BJ (cell line): ENCODE measurements at regions not wholly inside any gene's neighbourhood (a gene's known extent, or its start where the extent isn't known, plus 50 kb on each side); places are given as distances from the start of the nearest gene placed in this dataset.

Source experiments
- CTCF ChIA-PET: fragments of 350-600 bp; formaldehyde crosslinking; extraction: SDS; loops from one replicate; lab custom pipeline; 2021; ENCODE audit warnings: antibody characterized with exemption, inconsistent platforms; lab: Yijun Ruan, JAX
- POLR2A ChIA-PET: fragments of 300-600 bp; sonication (Branson Sonifier 250); formaldehyde crosslinking; extraction: SDS; loops from one replicate; lab custom pipeline; 2021; ENCODE audit warnings: antibody characterized with exemption; lab: Charles Lee
- DNase-seq: peaks from one replicate; pipeline ENCODE4 v3.0.0-alpha.2; 2011; ENCODE audit warnings: low read depth
- H3K27me3 ChIP-seq: 2 replicates; pipeline ENCODE4 v1.6.0; 2011; ENCODE audit warnings: low read length; ENCODE audit not compliant: control insufficient read depth, insufficient read depth
- H3K36me3 ChIP-seq: 2 replicates; pipeline ENCODE4 v1.5.1; 2011; ENCODE audit warnings: low read length; ENCODE audit not compliant: control insufficient read depth, insufficient read depth
- H3K4me3 ChIP-seq: 2 replicates; pipeline ENCODE4 v1.5.1; 2011; ENCODE audit warnings: low read depth, mild to moderate bottlenecking, control low read depth, low read length
- TF ChIP-seq, protein P1 (sequence below): IDR thresholded peaks from 2 replicates; pipeline ENCODE4 v1.5.1; 2011; ENCODE audit warnings: low read depth, mild to moderate bottlenecking, control low read depth, inconsistent platforms, low read length, moderate library complexity; ENCODE audit not compliant: insufficient read depth

DNA sequence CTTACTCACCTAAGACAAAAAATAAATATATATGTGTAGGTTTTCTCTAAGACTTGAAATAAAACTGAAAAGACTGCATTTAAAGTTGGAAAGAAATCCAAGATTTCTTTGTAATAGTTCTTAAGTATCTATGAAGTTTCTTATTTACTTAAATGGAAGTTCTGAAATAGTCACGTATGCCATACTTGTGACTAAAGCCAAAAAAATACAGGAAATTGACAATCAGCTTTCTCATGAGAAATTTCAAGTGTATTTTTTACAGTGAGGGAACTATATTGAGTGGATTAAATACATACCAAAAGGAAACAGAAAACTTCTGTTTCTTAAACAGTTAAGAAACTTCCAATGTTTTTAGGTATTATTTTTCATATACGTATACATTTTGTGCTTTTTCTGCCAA, 188.1 kb downstream of the DPY19L2 start:
- Histone ChIP-seq H3K36me3 (no peaks in the 10 kb centered on the region), H3K27me3 (no peaks in the 10 kb centered on the region), H3K4me3 (no peak overlapping the region)
- CTCF ChIA-PET, result no interaction called here
- TF ChIP-seq, protein P1, sequence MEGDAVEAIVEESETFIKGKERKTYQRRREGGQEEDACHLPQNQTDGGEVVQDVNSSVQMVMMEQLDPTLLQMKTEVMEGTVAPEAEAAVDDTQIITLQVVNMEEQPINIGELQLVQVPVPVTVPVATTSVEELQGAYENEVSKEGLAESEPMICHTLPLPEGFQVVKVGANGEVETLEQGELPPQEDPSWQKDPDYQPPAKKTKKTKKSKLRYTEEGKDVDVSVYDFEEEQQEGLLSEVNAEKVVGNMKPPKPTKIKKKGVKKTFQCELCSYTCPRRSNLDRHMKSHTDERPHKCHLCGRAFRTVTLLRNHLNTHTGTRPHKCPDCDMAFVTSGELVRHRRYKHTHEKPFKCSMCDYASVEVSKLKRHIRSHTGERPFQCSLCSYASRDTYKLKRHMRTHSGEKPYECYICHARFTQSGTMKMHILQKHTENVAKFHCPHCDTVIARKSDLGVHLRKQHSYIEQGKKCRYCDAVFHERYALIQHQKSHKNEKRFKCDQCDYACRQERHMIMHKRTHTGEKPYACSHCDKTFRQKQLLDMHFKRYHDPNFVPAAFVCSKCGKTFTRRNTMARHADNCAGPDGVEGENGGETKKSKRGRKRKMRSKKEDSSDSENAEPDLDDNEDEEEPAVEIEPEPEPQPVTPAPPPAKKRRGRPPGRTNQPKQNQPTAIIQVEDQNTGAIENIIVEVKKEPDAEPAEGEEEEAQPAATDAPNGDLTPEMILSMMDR, result no peak
- POLR2A ChIA-PET, result no interaction called here
- no peak for DNase-seq

DNA sequence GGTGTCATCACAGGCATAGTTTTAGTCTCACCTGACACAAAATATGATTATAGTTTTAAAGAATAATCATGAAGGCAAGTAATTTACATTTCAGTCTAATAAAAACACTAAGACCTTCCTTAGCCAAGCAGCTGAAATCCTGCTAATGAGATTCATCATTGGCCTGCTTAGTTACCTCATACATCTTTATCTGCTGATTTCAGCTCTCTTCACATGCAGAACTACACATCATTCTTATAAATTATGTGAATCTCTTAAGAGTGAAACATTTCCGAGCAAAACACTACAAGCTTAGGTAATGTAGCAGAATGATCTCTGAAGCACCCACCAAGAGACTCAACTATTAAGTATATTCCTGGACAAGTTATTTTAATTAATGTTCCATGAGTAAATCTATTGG, 198.1 kb downstream of the DPY19L2 start:
- no peak overlapping the region for H3K4me3 ChIP-seq
- POLR2A ChIA-PET, result no interaction called here
- no peaks in the 10 kb centered on the region for H3K27me3 ChIP-seq
- H3K36me3 ChIP-seq, result no peaks in the 10 kb centered on the region
- CTCF ChIA-PET, result no interaction called here
- no peak for DNase-seq
- TF ChIP-seq, protein P1, result no peak

DNA sequence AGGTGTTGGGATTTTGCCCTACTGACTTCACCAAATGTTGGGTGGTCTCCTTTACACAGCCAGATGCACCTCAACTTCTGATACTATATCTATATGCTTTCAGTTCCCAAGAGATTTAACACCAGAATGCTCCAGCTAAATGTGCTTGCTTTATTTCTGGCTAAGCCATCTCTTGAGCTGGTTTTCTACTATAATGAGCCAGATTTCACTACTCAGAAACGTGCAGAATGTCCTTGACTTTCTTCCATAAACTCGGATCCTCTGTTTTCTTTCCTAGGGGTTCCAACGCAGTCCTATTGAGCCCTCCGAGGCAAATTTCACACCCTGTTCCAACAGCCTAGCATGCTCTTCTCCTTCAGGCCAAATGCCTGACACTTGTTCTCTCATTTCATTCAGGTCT, 200.3 kb downstream of the DPY19L2 start:
- no peaks in the 10 kb centered on the region for H3K36me3 ChIP-seq
- CTCF ChIA-PET, result no interaction called here
- TF ChIP-seq, protein P1, result no peak
- no peak for DNase-seq
- POLR2A ChIA-PET, result no interaction called here
- no peaks in the 10 kb centered on the region for H3K27me3 ChIP-seq
- H3K4me3 ChIP-seq, result no peak overlapping the region

DNA sequence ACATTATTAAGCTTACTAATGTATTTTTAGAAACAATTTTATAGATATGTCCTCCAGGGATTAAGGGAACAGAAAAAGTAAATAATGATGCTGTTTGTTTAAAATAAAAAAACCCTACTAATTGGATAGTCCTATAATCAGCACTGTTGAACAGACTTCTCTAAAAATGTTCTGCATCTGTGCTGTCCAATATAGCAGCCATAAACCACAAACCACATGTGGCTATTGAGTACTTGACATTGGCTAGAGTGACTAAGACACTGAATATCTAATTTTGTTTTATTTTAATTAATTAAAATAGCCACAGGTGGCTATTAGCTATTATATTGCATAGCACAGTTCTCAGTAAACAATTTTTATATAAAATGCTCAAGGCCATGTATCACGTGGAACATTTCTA, 210.4 kb downstream of the DPY19L2 start:
- ChIA-PET CTCF (no interaction called here), POLR2A (no interaction called here)
- Histone ChIP-seq H3K36me3 (no peaks in the 10 kb centered on the region), H3K27me3 (no peaks in the 10 kb centered on the region), H3K4me3 (no peak overlapping the region)
- no peak for DNase-seq
- TF ChIP-seq, protein P1, result no peak

DNA sequence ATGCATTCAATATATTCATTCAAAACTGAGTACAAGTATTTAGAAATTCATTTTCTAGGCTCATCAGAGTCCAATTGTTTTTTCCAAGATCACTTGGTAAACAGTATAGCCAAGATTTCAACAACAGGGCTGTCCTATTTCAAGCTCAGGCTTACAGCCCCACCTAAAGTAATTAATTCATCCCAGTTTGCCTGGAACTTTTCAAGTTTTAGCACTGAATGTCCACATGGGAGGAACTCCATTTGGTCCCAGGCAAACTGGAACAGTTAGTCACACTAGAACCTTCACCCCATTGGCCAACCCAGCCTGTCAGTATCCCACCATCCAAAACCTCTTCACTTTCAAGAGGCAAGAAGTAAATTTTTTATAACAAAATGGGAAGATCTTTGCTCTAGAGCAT, 210.9 kb downstream of the DPY19L2 start:
- Histone ChIP-seq H3K27me3 (no peaks in the 10 kb centered on the region), H3K36me3 (no peaks in the 10 kb centered on the region), H3K4me3 (no peak overlapping the region)
- ChIA-PET CTCF (no interaction called here), POLR2A (no interaction called here)
- TF ChIP-seq, protein P1, result no peak
- no peak for DNase-seq
